Adrenal gland (tissue), 5 donors: ENCODE measurements at regions not wholly inside any gene's neighbourhood (a gene's known extent, or its start where the extent isn't known, plus 50 kb on each side); places are given as distances from the start of the nearest gene placed in this dataset.

Experiments used
- POLR2A ChIP-seq, 2 donors: fragments of 450-650 bp; IDR thresholded peaks; one replicate each; pipeline ENCODE4 v1.6.1; 2017; ENCODE audit warnings: antibody characterized with exemption in 2 of 2, mild to moderate bottlenecking in 2 of 2, moderate library complexity in 1 of 2
- TF ChIP-seq, protein P1 (sequence below), 6 experiments: fragments of 450-650 bp in 4 of 6; fragments of 200-600 bp in 2 of 6; sonication (generic) in 1 of 6; IDR thresholded peaks; 1 replicate in 5 of 6; 2 replicates in 1 of 6; pipeline versions ENCODE4 v1.5.1 to v1.8.0; 2016 to 2021; ENCODE audit warnings: antibody characterized with exemption in 6 of 6, mild to moderate bottlenecking in 2 of 6, moderate library complexity in 1 of 6
- donor health status: DM: no; HTN: no; CAD: no.

DNA sequence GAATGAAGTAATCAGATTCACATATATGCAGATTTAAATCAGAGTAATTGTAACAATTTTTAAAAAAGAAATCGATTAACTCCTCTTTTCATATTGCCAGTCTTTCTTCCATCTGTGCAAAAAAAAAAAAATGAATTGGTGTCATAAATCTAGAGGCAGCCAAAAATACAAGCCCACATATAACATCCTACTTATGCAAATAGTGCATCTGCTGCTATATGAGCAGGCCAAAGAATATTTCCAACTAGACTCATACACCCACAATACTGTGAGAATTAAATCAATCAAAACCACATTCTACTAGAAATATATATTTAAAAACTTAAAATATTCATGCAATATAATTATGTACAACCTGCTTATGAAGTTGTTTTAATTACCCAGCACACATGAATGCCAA is 298.1 kb upstream of the TRAM1L1 start:
- TF ChIP-seq, protein P1, sequence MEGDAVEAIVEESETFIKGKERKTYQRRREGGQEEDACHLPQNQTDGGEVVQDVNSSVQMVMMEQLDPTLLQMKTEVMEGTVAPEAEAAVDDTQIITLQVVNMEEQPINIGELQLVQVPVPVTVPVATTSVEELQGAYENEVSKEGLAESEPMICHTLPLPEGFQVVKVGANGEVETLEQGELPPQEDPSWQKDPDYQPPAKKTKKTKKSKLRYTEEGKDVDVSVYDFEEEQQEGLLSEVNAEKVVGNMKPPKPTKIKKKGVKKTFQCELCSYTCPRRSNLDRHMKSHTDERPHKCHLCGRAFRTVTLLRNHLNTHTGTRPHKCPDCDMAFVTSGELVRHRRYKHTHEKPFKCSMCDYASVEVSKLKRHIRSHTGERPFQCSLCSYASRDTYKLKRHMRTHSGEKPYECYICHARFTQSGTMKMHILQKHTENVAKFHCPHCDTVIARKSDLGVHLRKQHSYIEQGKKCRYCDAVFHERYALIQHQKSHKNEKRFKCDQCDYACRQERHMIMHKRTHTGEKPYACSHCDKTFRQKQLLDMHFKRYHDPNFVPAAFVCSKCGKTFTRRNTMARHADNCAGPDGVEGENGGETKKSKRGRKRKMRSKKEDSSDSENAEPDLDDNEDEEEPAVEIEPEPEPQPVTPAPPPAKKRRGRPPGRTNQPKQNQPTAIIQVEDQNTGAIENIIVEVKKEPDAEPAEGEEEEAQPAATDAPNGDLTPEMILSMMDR (IDR thresholded peaks at IDR 0.05): no peak
- no peak for TF ChIP-seq POLR2A (IDR thresholded peaks at IDR 0.05)
